ENCODE measurements at regions not wholly inside any gene's neighbourhood (a gene's known extent, or its start where the extent isn't known, plus 50 kb on each side); places are given as distances from the start of the nearest gene placed in this dataset.

GRCh38 chr9:108196332-108197007, 659.3 kb downstream of the ACTL7B start:
- POLR2A ChIA-PET, result no interaction called here
- no peaks in the 10 kb centered on the region for H3K27me3 ChIP-seq (ENCODE audit: insufficient read depth, low read length)
- H3K27ac ChIP-seq (ENCODE audit: low read depth, low read length), result no peak overlapping the region
- RAD21 ChIA-PET (ENCODE audit: low non-redundant PET in 1 of 2, low total read pairs in 2 of 2, uncharacterized antibody in 2 of 2, unreplicated experiment in 2 of 2), result no interaction called here
- H2AFZ ChIP-seq (ENCODE audit: low read depth, low read length, poor library complexity, severe bottlenecking), result no peak overlapping the region
- no peak for TF ChIP-seq ZBTB33 (IDR thresholded peaks at IDR 0.05; ENCODE audit: extremely low read depth, insufficient replicate concordance, low read length)
- TF ChIP-seq CEBPB (IDR thresholded peaks at IDR 0.05; ENCODE audit: low read depth), result no peak
- TF ChIP-seq CTCF (IDR thresholded peaks at IDR 0.05 in 2 of 3, conservative IDR thresholded peaks at IDR 0.05 in 1 of 3; ENCODE audit: borderline replicate concordance in 1 of 3, insufficient read depth in 1 of 3, low read depth in 2 of 3, low read length in 2 of 3), result no peak
- TF ChIP-seq EGR1 (IDR thresholded peaks at IDR 0.05; ENCODE audit: low read depth), result no peak
- no peak for TF ChIP-seq ELF1 (IDR thresholded peaks at IDR 0.05; ENCODE audit: borderline replicate concordance, low read depth)
- TF ChIP-seq MAX (IDR thresholded peaks at IDR 0.05), result no peak
- no peak for TF ChIP-seq TCF7L2 (IDR thresholded peaks at IDR 0.05; ENCODE audit: borderline replicate concordance, extremely low read depth, insufficient read depth, insufficient read length)
- no peak for TF ChIP-seq SP1 (IDR thresholded peaks at IDR 0.05; ENCODE audit: low read depth)
- TF ChIP-seq POLR2A (IDR thresholded peaks at IDR 0.05; ENCODE audit: borderline replicate concordance, extremely low read depth, insufficient read depth, insufficient read length), result no peak
- CTCF ChIA-PET, result no interaction called here
- no peak overlapping the region for H3K4me3 ChIP-seq (replicated peaks in 1 of 2; ENCODE audit: low read depth in 1 of 2, low read length in 2 of 2)
- no peaks in the 10 kb centered on the region for H3K4me1 ChIP-seq (ENCODE audit: control insufficient read depth in 1 of 2, insufficient read depth in 2 of 2, low read length in 2 of 2)
- DNase-seq (ENCODE audit: low read depth, low spot score) (no peak), ATAC-seq (no peak)
- H3K9ac ChIP-seq (ENCODE audit: low read length), result no peak overlapping the region
- BruUV-seq (replicated peaks), result no TSS peak
- no peaks in the 10 kb centered on the region for H3K9me2 ChIP-seq (ENCODE audit: insufficient read depth)
- H4K20me1 ChIP-seq (ENCODE audit: insufficient read depth), result no peaks in the 10 kb centered on the region
- H3K9me3 ChIP-seq (ENCODE audit: control insufficient read depth in 1 of 2, insufficient read depth in 1 of 2, low read depth in 1 of 2, low read length in 2 of 2), result no peaks in the 10 kb centered on the region
- no peak overlapping the region for H3K4me2 ChIP-seq (ENCODE audit: low read length)
- H3K36me3 ChIP-seq (ENCODE audit: control insufficient read depth in 1 of 2, insufficient read depth in 2 of 2, low read length in 2 of 2), result no peaks in the 10 kb centered on the region
- no peaks in the 10 kb centered on the region for H3K79me2 ChIP-seq (ENCODE audit: insufficient read depth, low read length)
- intact Hi-C loops (cut with micrococcal nuclease), result no loop called here

Data from HCT116 (cell line).